HG02970 (cell line): ENCODE measurements at regions not wholly inside any gene's neighbourhood (a gene's known extent, or its start where the extent isn't known, plus 50 kb on each side); places are given as distances from the start of the nearest gene placed in this dataset.

ENCODE experiments used
- ATAC-seq: cut with Tn5 transposase; IDR thresholded peaks from one replicate; pipeline ENCODE4 v1.9.1; 2021; ENCODE audit warnings: mild to moderate bottlenecking, moderate library complexity, moderate number of reproducible peaks; ENCODE audit not compliant: unreplicated experiment, low FRiP score

DNA sequence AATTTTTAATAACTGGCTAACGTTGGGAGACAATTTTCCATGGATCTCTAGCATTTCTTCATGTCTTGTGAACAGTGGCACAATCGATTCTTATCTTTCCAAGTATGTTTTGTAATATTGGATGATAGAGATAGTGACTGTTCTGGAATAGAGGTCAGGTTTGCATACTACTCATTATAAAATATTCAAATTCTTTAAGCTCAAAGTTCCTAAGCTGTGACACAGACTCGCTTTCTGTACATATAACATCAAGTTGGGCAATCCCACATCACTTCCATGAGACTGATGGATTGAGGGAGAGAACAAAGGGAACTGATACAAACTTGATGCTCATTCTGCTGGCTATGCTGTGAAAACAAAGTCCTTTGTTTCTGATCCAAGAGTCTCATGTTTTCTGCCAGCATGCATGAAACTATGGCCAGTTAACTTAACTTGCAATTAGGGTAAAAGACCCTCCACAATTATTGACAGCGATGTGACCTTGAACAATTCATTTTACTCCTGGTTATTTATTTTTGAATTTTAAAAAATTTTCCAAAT, 392.4 kb downstream of the TTLL7 start:
- ATAC-seq: no peak

DNA sequence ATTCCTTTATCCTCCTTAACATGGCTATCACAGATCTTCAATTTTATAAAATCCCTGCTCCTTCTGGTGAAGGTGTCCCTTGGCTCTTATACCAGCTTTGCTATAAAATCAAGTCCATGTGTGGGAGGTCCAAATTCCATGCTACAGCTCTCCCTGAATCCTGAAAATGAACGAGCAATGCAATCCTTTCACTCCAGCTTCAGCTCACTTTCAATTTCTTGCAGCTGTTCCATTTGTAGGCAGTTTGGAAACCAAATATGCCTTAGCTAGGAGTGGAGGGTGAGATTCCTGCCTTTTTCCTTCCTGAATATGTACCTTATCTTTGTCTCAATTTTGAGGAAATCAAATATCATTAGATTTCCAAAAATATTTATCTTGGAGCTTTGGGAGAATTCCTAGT, 402.6 kb downstream of the TTLL7 start:
- no peak for ATAC-seq

GRCh38 chr1:83593073-83593472, 405.9 kb downstream of the TTLL7 start:
- ATAC-seq: no peak

DNA sequence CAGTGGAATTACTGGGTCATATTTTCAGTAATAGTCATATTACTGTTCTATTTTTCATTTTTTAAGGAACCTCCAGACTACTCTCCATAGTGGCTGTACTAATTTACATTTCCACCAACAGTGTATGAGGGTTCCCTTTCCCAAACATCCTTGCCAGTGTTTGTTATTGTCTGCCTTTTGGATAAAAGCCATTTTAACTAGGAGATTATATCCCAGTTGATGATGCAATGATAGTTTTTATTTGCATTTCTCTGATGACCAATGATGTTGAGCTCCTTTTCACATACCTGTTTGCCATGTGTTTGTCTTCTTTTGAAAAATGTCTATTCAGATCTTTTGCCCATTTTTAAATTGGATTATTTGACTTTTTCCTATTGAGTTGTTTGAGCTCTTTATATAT, 410.8 kb downstream of the TTLL7 start:
- ATAC-seq: no peak

GRCh38 chr1:83583351-83584014, 415.4 kb downstream of the TTLL7 start:
- no peak for ATAC-seq

DNA sequence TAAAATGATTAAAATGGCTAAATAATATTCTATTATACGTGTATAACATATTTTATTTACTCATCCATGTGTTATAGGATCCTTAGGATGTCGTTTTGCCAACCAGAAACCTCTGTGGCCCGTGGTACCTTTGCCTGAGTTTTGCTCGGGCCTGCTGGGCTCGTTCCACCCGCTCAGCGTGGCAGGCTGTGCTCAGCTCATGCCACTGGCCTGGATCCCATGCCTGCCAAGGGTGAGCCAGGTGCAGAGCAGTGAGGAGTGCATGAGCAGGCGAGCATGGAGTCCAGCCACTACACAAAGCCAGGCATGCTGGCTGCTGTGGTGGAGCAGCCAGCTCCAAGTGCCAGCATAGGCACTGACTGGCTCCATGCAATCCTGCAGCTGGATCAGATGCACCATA, 417.2 kb downstream of the TTLL7 start:
- no peak for ATAC-seq

DNA sequence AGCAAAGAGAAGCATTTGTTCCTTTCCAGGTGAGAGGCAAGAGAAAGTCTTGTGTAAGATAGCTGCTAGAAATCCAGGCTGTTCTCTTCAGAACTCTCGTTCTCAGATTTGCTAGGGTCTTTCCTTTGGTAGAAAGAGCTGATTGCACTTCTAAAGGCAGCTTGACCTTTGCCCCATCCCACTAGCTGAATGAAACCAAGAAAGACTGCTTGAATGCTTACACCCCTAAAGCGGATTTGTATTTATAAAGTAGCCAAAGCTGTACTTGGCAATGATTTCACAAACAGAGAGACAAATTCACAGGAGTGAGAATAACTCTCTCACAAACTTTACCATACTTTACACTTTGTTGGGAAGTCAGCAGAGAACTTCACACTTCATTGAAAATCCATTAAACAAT, 424.1 kb downstream of the TTLL7 start:
- ATAC-seq: no peak

- no peak for ATAC-seq
These were observed 425.2 kb downstream of the TTLL7 start for GRCh38 chr1:83573776-83574175.

DNA sequence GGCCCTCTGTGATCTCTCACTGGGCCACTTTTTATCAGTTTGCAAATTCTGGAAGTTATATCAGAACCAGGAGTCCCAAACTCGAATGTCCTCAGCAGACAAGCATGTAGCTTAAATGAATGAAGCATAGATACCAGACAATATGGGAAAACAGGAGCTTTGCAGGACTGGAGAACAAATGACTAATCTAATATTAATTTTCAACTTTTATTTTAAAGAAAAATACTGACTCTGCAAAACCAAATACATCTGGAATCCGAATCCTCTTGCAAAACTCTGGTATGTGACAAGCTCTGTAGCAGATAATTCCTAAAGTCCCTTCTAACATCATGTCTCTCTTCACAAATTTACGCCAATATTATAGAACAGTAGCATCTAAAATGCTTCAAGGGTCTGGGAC, 427.4 kb downstream of the TTLL7 start:
- no peak for ATAC-seq

GRCh38 chr1:83561346-83561745, 437.6 kb downstream of the TTLL7 start:
- ATAC-seq: no peak

DNA sequence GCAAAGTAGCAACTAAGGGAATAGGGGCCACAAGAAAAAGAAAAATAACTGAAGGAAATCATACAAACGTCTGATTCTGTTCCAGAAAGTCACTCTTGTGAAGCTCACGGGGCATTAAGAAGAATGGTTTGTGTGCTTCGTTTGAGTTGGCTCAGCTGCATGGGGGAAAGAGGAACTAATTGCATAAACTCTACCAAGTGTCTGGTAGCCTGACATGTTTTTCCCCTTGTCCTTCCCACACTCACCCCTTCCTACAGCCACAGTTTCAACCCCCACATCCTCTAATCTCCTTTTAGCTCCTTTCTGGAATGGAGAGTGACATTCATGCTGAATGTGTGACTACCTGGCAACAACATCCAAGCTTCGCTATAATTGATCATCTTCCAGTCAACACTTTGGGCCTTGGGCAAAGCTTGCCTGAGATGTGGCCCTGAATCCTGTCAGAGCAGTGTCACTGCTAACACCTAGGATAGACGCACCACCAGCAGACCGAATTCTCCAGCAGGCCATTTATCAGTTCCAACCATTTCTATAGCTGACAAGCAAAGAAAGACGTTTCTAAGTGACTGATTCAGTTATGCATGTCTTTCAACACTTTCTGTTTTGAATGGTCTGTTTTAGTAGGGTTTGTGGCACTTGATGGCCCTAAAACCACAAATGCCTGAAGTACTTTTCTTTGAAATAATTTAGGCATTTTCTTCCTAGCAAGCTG, 439.6 kb downstream of the TTLL7 start:
- no peak for ATAC-seq

DNA sequence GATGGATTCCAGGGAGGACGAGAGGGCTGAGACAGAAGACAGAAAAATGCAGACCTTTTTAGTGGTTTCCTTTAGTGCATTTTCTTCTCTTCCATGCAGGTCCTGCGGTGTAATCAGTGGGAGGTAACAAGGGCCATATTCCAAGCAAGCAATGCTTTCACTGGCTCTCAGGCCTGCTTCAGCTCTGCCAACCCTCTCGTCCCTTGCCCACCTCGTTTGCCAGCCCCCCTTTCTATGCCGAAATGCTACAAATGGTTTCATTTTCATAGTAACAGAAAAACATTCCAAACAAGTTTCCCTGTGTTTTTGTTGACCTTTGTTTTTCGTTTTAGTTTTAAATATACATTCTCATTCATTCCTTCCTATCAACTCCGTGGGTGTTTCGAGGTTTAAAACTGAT, 443.1 kb downstream of the TTLL7 start:
- no peak for ATAC-seq

DNA sequence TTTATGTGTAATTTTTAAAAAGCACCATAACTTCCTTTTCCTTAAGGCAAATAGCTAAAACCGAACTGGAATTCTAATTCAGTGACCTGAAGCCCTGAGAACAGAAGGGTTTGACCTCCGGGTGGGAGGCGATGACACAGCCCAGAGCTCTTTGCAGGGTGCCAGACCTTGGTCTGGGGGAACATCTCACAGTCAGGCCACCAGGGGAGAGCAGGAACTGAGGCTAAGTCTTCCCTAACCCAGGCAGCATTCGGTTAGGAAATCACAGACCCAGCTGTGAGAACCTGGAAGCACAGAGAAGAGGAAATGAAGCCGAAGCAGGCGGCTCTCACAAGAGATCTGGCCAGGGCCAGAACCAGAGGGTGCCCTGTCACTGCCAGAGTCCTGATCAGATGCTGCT, 444.8 kb downstream of the TTLL7 start:
- no peak for ATAC-seq

GRCh38 chr1:83552820-83553219, 446.1 kb downstream of the TTLL7 start:
- no peak for ATAC-seq

DNA sequence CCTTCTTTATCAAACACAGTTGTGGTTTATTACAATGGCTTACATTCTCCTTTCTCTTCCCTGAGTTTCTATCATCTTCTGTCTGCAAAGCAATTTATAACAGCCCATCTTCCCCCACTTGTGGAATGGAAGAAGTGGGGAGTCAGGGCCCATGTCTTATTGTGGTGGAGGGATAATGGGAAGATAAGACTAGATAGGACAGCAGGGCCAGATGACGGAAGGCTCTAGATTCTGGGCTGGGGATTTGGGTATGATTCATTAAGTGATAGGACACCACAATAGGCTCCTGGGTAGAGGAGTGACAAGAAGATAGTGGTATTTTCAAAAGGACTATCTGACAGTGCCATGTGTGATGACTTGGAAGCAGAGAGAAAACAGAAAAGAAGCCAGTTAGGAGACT, 450.6 kb downstream of the TTLL7 start:
- no peak for ATAC-seq

DNA sequence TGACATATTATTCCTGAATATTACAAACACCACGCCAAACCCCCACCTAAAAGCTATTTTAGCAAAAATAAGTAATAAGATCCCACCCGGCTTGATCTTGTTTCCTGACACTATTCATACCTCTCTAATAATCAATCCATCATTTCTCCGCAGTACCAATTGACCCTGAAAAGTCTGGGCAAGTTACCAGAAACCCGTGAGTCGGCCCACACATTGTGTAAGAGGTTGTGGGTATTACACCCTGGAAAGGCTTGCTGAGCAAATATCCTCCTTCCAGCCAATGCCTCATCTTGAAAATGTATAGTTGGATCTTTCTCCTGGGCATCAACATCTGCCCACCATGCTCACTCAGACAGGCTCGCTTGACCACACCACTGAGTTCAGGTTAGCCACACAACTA, 451.0 kb downstream of the TTLL7 start:
- ATAC-seq: no peak

- no peak for ATAC-seq
These were observed 452.1 kb downstream of the TTLL7 start for GRCh38 chr1:83546874-83547273.

- ATAC-seq: no peak
These were observed 453.7 kb downstream of the TTLL7 start for GRCh38 chr1:83545066-83545862.

DNA sequence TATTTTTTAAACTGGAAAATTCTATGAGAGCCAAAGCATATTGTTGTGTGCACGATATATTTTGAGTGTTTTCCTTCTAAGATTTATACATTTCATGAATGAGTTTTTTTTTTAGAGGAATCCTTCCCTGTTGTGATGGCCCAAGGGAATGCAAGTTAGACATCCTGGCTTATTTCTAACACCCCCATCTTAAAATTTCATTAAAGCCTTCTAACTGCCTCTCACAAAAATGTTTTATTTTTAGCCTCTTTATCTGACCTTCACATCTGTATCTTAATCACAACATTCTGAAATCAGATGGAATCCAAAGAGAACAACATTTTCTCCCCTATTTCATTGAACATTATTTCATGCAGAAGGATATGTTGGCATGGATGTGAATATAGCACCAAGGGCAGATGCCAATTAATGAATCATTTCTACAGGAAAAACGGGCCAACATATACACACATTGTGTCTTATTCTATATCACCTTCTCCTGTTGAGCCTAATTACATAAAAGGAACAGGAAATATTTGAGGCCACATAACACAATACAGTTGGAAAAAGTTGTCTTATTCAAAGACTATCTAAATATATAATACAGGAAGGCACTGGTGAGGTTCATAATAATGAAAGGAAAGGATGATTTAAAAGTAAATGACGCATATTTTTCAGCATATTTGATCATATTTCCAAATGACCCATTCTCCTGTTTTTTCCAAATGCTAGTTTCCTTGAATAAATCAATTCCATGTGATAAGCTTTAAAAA, 455.5 kb downstream of the TTLL7 start:
- ATAC-seq: no peak

DNA sequence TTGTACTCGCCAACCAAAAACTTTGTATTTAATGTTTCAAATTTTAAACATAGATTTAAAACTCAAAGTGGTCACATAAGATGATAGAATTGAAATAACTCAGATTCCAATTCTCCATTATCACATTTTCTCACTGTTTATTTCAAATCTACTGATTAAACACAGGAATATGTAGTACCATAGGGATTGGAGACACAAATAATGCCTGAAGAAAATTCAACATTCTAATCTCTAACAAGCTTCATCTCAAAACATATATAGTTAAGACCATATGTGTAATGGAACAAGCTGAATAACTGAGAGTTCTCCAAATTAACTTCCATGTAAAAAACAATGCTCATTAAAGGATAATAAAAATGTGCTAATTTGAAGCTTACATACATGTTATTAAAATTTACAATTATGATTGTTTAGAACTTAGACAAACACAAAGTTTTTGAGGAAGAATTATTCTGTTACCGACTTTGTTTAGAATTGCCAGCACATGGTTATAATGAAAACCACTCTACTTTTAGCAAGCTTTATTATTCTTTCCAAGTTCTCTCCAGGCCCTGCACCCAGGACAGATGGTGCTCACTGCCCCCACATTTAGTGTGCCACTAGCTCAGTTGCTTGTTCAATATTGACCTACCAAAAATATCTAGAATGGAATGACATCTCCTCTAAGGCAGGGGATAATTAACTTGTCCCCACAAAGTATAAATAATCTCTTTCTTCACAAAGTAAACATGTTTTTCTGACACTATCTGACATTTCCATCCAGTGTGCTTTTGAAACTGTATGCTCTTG, 467.2 kb downstream of the TTLL7 start:
- no peak for ATAC-seq
